ENCODE measurements at regions not wholly inside any gene's neighbourhood (a gene's known extent, or its start where the extent isn't known, plus 50 kb on each side); places are given as distances from the start of the nearest gene placed in this dataset.

- TF ChIP-seq, protein P1, sequence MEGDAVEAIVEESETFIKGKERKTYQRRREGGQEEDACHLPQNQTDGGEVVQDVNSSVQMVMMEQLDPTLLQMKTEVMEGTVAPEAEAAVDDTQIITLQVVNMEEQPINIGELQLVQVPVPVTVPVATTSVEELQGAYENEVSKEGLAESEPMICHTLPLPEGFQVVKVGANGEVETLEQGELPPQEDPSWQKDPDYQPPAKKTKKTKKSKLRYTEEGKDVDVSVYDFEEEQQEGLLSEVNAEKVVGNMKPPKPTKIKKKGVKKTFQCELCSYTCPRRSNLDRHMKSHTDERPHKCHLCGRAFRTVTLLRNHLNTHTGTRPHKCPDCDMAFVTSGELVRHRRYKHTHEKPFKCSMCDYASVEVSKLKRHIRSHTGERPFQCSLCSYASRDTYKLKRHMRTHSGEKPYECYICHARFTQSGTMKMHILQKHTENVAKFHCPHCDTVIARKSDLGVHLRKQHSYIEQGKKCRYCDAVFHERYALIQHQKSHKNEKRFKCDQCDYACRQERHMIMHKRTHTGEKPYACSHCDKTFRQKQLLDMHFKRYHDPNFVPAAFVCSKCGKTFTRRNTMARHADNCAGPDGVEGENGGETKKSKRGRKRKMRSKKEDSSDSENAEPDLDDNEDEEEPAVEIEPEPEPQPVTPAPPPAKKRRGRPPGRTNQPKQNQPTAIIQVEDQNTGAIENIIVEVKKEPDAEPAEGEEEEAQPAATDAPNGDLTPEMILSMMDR (IDR thresholded peaks at IDR 0.05), result no peak
- no peak for TF ChIP-seq EZH2 (IDR thresholded peaks at IDR 0.05)
- TF ChIP-seq EZH2phosphoT487 (IDR thresholded peaks at IDR 0.05), result no peak
Measured at GRCh38 chr1:5599541-5599940, 392.7 kb downstream of the NPHP4 start.

Data from neural progenitor cell (in vitro differentiated cells).